SHP77 (cell line): ENCODE measurements at regions not wholly inside any gene's neighbourhood (a gene's known extent, or its start where the extent isn't known, plus 50 kb on each side); places are given as distances from the start of the nearest gene placed in this dataset.

Source experiments
- DNase-seq, 2 experiments: peaks; one replicate each; lab custom pipeline; 2025; lab: John Stamatoyannopoulos, UW

DNA sequence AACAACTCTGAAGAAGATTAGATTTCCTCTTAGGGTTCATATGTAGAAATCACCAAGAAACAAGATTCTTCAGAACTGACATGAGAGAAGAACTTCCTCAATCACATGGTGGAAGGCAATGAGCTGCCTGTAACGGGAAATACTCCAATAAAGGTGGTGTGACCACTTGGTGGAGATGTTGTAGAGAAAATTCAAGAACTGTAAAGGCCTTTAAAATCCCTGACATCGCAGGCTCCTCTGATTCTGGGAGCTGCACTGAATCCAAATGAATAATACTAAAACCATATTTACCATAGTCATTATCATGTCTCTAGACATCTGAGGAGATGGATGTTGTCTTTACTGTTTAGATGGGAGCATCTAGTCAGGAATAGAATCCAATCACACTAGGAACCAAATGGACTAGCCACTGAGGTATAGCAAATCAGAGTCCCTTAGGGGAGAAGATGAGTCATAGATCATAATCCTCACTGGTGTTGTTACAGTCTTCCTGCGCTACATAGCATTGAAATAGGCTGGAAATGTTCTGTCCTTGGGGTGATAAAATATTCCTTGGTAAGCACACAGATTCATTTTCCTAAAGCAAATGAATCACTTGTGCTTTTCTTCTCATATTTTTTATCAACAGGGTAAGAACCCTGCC, 321.6 kb upstream of the TENM4 start:
- DNase-seq: no peak

DNA sequence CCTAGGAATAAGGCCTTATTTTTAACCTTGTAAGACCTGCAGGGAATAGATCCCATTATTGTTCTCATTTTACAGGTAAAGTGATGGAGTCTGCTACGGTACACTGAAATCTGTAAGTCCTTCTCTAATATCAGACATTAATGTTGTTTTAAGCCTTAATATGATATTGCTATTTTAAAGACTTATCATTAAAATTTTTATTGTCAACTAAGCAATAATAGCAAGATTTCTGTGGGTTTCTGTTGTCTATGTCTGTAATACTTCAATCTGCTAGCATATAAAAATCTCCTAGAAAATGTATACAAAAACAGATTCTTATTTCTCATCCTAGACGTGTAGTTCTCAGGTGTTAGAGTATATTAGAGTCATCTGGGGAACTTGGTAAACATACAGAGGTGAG, 317.5 kb upstream of the TENM4 start:
- no peak for DNase-seq

DNA sequence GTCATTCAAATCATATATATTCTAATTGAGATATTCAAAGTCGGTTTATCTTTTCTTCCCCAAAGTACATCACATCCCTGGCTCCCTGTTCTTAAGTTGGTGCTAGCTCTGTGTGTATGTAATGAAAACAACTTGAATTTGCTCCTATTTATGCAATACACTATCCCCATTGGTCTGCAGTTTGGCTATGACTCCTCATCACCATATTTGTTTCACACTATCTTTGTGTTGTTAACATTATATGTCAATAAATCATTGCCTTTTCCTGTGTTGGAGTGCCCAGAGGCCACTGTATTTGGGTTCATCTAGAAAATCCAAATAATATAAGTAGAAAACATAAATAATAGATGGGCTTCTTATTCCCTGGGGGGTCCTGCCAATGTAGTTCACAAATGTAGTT, 306.6 kb upstream of the TENM4 start:
- DNase-seq: no peak

DNA sequence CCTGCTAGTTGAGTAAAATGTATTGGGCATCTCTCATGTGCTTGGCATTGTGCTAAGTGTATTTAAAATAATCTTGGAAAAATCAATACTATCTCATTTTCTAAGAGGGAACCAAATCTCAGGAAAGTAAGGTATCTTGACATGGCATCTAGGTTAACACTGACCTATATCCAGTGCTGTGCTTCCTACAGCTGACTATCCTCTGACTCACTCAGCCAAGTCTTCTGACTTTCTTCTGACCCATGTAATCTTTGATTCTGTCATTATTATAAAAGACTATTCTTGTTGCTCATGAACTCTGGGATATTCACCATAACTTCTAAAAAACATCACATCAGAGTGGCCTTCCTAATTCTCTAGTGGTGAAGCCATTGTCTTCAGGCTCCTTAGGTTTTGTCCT, 304.1 kb upstream of the TENM4 start:
- DNase-seq: no peak

DNA sequence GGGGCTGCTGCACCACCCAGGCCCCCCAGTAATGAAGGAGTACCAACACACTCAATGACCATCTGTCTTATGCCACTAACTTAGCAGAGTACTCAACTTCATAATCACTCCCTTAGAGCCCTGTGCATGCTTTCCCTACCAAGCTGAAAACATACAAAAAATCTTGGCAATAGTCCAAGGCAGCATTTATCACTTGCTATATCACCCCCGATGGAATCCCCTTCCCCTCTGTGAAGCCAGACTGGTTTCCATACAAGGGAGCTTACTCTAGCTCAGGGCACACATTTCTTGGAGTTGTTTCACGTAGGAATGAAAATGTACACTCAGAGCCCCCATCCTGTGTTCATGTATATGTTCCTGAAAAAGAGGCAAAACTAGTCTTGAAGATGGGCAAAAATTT, 301.3 kb upstream of the TENM4 start:
- DNase-seq: no peak

DNA sequence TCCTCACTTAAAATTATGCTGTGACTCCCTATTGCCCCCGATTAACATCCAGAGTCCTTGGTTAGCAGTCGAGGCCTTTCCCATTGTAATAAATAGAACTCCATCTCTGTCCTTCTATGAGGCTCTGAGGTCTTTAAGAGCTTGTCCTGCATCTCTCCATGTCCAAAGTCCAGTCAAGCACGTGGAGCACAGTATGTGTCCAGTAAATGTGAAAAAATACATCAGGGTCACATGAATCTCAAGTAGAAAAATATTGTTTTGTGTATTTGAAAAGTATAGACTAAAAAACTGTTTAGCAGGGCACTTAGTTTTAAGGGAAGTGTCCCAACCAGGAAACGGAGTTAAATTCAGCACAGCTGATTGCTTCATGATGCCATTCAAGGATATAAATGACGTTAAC, 298.8 kb upstream of the TENM4 start:
- DNase-seq: no peak

DNA sequence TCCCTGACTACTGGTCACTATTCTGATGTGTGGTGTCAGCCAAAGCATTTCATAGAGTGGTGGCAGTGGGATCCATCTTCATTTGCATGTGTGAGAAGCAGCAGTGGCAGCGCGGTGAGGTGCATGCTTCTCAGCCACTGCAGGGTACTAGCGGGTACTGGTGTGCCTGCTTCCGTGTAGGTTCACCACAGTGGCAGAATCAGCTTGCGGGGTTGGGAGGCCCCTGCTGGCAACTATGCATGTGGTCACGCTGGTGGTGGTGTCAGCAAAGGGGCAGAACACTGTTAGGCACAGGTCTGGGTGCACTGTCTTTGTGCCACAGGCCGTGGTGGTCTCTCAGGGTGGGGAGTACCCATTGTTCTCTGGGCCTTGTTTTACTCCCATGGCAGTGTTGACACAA, 286.4 kb upstream of the TENM4 start:
- no peak for DNase-seq

DNA sequence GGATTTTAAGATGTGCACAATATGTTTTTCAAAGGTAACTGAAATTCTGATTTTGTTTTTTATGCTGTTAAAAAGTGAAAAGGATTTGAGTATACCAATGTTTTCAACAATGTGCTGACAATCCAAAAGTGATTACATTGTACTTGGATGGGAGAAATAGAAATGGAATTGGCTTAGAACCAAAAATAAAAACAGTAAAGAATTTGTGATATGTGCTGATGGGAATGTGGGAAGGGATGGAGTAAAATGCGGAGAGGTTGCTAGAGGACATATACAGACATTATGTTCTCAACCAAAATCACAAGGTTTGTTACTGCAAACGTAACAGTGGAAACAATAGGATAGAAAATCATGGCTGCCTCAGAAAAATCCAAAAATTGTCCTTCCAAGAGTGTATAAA, 279.3 kb upstream of the TENM4 start:
- no peak for DNase-seq

DNA sequence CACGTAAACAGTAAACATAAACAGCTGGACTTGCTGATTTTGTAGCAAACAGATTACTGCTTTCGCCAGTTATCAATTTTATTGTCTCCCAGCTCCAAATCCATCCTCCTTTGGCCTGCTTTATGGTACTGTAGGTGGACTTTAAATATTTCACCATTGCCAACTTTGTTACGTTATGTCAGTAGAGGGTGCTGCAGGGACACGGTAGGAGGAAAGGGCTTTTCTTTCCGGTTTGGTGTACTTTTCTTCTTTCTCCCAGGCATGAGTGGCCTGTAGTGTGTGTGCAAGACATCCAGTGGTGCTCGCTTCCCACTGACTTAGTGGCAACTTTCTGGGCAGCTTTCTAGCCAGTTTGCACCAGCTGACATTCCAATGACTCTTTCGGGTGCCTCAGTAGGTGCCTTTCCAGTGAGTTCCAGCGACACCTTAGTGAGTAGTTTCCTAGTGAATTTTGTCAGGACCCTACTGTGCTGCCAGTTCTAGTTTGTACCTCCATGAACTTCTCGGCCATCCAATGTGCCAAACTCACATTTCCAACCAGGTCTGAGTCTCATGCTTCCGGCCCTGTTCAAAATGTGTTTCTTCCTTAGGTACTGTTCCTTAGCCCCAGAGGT, 267.6 kb upstream of the TENM4 start:
- peak; percentile 61 to 71 for DNase-seq

DNA sequence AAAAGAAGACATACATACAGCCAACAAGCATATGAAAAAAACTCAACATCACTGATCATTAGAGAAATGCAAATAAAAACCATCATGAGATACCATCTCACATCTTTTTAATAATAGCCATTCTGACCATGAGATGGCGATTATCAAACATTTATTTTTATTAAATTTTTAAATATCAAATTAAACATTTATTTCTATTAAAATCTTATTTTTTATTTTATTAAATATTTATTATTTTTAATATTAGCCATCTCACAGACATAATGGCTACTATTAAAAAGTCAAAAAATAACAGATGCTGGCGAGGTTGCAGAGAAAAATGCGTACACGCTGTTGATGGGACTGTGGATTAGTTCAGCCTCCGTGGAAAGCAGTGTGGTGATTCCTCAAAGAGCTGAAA, 264.8 kb upstream of the TENM4 start:
- no peak for DNase-seq

DNA sequence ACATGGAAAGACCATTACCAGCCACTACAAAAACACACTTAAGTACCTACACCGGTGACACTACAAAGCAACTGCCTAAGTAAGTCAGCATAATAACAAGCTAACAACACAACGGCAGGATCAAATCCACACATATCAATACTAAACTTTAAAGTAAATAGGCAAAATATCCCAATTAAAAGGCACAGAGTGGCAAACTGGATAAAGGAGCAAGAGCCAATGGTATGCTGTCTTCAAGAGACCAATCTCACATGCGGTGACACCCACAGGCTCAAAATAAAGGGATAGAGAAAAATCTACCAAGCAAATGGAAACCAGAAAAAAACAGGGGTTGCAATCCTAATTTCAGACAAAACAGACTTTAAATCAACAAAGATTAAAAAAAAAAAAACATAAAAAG, 261.5 kb upstream of the TENM4 start:
- no peak for DNase-seq

DNA sequence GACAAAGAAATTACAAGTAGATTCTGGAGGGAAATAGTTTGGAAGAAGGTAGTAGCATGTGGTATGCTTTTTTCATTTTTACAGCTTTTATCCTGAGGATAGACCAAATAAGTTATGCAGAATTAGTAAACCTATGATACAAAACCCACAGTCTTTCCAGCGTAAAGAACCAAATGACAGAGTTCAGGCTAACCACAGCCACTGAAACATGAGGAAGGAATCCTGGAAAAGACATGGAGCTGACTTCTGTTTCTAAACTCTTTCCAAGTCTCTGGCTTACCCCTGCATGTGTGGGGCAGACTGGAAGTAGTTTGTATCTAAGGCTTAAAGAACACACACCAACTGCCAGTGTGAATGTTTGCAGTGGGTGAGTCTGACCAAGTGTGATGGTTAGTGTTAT, 258.4 kb upstream of the TENM4 start:
- no peak for DNase-seq

DNA sequence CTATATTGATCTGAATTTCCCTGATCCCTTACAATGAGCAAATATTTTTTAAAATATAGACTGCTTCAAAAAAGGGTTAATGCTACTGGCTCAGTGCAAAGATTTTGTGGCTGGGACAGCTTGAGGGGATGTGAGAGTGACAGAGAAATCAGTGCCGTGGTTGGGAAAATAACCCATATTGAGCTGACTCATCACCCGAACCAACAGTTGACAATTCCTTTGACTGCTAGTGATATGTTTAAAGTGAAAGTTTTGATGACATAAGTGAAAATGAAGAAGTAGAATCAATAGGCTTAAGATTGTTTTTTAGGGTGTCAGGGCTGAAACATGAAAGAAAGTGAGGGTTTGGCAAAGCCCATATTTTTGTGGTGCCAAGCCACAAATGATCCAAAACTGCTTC, 257.1 kb upstream of the TENM4 start:
- no peak for DNase-seq

DNA sequence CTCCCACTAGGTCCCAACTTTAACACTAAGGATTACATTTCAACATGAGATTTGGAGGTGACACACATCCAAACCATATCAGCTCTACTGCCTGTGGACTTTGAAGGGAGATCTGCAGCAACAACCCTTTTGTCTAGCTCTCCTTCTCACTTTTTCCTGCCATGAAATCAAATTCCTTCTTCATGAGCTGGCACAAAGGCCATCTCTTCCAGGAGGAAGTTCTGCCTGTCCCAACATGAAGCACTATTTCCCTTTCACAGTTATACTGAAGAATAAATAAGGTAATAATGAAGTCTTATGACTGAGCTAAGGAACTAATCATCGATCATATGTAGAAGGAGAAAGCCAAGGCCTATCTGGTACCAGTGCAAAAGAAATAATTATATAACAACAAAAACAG, 253.5 kb upstream of the TENM4 start:
- no peak for DNase-seq

DNA sequence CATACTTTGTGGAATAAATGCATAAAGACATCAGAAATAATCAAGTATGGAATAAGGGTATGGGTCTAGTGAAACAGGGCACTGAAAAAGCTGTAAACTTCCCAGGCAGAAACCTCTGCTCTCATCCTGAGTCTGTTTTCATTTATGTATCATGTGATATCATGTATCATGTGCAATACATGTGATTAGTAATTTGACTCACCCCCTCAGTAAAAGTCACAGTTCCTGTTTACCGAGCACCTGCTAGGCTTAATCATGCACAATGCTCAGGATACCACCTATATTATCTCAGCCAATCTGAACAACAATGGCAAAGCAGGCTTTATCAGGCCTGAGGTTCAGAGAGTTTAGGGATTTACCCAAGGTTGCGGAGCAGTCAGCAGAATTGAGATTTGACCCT, 250.6 kb upstream of the TENM4 start:
- no peak for DNase-seq

DNA sequence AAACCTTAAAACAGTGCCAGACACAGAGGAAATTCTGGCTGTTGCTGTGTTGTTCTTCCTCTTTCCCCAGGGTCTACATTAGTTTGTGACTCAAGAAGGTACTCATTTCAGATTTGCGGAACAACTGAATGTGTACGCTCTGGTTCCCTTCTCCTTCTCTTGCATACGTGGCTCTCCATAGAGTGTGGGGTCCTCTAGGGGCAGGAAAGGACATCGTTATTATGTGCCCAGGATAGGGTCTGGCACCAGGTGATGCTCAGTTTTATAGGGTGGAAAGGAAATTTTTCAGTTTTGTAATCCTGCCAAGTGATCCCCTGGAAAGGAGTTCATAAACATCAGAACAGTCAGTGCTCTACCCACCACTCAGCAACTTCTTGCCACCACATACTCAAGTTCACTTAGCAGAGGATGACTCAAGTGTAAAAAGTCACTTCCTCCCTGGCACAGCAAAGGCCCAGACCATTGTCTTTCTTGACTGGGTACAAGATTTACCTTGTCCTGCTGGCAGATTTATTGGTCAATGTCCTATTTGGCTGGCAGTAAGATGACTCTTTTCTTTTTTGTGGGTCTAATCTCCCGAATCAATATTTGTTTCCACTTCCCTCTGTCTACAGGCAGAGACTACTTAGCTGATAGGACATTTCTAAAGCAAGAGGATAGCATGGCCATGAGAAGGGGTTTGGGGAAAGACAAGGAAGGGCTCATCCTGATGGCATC, 246.0 kb upstream of the TENM4 start:
- DNase-seq: no peak

DNA sequence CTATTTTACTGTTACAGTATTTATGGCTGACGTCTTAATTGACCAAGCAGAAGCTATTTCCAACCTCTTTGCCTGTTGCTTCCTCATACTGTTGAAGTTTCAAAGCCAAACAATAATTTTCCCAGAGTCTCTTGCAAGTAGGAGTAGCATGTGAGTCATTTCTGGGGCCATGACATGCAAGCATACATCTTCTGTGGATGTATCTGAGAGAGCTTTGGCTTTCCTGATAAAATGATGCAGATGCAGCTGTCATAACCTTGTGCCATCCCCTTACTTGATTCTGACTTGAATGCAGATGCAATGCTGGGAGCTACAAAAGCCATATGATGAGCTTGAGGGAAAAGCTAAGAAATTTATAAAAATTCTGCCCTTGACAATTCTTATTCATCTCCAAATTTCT, 243.1 kb upstream of the TENM4 start:
- DNase-seq: no peak

DNA sequence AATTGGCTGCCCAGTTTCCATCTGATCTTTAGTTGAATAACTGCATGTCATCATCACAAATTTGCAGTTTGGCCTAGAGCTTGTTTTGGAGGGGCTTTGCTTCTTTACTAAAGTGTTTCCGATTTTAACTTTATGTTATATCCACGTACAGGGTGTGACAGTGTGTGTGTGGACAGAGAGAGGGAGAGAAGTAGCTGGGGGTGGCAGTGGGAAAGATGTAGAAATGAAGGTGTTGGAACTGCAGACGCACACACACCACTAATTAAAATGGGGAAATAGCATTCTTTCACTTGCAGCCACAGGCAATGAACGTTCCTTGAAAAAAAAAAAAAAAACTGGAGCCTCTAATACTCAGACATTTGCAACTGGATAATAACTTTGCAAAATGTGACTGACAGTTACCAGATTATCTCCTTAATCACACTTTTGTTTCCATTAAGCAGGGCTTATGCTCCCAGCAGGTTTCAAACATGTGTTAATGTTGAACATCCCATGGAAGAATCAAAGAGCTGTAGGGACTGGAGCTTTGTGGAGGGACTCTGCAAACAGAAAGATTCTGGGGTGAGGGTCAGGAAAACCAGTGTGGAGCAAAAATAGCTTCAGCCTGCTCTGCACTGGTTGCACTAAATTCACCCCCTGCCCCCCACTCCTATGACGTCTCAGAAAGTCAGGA, 238.1 kb upstream of the TENM4 start:
- no peak for DNase-seq

DNA sequence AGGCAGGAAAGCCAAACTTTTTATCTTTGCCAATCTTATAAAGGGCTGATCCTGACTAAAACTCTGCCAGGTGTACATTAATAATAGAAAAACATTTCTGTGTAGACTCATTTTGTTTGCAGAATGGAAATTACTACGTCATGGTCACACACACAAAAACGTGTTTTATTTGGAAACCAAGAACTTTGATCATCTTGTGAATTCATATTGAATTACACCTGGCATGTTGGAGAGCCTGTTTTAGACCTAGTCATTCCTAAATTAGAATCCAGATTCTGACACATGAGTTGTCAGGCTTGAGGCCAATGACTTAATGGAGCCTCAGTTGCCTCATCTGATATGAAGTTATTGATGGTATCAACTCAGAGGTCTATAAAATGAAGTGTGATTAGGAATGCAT, 235.6 kb upstream of the TENM4 start:
- DNase-seq: no peak

DNA sequence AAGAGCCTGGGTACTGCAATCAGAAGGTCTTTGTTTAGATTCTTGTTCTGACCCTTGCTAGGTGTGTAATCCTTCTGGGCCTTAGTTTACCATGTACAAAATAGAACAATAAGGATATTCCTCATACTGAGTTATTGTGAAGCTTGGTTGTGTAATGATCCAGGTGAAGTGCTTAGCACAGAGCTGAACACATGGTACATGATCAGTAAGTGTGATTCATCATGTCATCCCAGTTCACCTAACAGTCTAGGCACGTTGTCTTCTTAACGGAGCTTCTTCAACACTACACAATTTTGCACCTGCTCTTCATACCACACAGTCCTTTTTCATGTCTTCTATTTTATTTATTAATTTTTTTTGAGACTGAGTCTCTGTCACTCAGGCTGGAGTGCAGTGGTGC, 234.3 kb upstream of the TENM4 start:
- DNase-seq: no peak

DNA sequence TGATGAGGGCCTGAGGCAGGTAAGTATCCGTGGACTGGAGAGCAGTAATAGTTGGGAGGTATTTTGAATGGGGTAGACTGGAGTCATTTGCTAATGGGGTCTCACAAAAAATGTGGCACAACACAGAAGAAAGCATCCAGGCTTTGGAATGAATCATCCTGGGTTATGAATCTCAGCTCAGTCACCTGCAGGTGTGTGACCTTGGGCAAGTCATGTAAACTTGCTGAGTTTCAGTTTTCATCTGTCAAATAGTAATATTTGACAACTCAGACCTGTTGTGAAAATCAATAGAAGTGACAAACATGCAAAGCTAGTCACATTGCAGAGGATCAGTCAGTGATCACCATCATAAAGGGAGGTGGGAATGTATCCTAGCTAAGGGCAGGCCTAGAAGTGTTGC, 232.0 kb upstream of the TENM4 start:
- no peak for DNase-seq

DNA sequence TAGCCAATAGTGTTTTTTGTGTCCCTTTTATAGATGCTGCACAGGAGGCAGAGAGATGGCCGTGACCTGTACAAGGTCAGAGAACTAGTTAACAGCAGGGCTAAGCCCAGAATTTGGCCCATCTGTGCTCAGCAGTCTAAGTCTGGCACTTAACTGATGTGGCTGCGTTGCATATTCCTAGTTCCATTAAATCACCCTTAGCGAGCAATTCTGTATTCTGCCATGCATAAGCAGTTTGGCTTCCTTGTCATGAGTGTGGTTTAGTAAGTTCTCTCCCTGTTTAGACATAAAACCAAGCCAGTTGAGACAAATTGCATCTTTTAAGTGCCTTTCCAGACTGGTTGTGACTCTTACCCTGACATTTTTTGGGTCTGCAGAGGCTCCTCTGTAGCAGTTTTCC, 230.6 kb upstream of the TENM4 start:
- no peak for DNase-seq

DNA sequence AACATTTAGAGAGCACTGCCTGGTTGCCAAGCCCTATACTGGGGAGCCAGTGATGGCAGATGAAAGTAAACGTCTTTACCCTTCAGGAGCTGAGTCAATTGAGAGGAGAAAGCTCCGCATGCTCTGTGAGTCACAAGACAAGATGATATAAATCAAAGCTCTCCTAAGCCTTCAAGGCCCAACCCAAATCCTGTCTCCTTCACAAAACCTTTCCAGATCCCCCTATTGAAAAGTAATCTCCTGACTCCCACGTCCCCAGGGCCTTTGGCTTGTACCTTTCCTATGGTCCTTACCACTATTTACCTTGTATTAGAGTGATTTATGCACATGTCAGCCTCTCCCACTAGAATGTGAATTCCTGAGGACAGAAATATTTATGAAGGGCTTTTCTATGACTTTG, 230.1 kb upstream of the TENM4 start:
- DNase-seq: no peak
